C4-2B (cell line): ENCODE measurements at regions not wholly inside any gene's neighbourhood (a gene's known extent, or its start where the extent isn't known, plus 50 kb on each side); places are given as distances from the start of the nearest gene placed in this dataset.

ENCODE experiments used
- CTCF ChIP-seq: fragments of 450-650 bp; conservative IDR thresholded peaks from 2 replicates; pipeline ENCODE4 v1.5.1; 2017; ENCODE audit warnings: mild to moderate bottlenecking
- ZFX ChIP-seq: fragments of 450-650 bp; IDR thresholded peaks from 2 replicates; pipeline ENCODE4 v1.6.1; 2017

GRCh38 chr2:145748927-145749326 is 1229.0 kb upstream of the ZEB2 start:
- TF ChIP-seq CTCF (no peak), ZFX (no peak)
